ENCODE measurements at regions not wholly inside any gene's neighbourhood (a gene's known extent, or its start where the extent isn't known, plus 50 kb on each side); places are given as distances from the start of the nearest gene placed in this dataset.

GRCh38 chr18:73884868-73885267, 262.8 kb downstream of the FBXO15 start:
- Histone ChIP-seq H3K9me2 (replicated peaks; ENCODE audit: insufficient read depth) (no peaks in the 10 kb centered on the region), H4K20me1 (ENCODE audit: insufficient read depth, poor library complexity, severe bottlenecking) (no peaks in the 10 kb centered on the region), H3K9me3 (ENCODE audit: low read depth) (no peaks in the 10 kb centered on the region), H3K4me2 (no peak overlapping the region), H3K27ac (no peak overlapping the region), H3K79me2 (no peaks in the 10 kb centered on the region), H3K4me3 (no peak overlapping the region), H2AFZ (no peak overlapping the region), H3K4me1 (ENCODE audit: insufficient read depth) (peaks cover 2% of the 10 kb centered on the region), H3K36me3 (replicated peaks; ENCODE audit: insufficient read depth, low read depth) (no peaks in the 10 kb centered on the region), H3K27me3 (no peaks in the 10 kb centered on the region)
- TF ChIP-seq EZH2phosphoT487 (IDR thresholded peaks at IDR 0.05; ENCODE audit: low read depth, severe bottlenecking, unreplicated experiment) (no peak), EZH2 (IDR thresholded peaks at IDR 0.05; ENCODE audit: borderline replicate concordance) (no peak)
- TF ChIP-seq, protein P1, sequence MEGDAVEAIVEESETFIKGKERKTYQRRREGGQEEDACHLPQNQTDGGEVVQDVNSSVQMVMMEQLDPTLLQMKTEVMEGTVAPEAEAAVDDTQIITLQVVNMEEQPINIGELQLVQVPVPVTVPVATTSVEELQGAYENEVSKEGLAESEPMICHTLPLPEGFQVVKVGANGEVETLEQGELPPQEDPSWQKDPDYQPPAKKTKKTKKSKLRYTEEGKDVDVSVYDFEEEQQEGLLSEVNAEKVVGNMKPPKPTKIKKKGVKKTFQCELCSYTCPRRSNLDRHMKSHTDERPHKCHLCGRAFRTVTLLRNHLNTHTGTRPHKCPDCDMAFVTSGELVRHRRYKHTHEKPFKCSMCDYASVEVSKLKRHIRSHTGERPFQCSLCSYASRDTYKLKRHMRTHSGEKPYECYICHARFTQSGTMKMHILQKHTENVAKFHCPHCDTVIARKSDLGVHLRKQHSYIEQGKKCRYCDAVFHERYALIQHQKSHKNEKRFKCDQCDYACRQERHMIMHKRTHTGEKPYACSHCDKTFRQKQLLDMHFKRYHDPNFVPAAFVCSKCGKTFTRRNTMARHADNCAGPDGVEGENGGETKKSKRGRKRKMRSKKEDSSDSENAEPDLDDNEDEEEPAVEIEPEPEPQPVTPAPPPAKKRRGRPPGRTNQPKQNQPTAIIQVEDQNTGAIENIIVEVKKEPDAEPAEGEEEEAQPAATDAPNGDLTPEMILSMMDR (IDR thresholded peaks at IDR 0.05; ENCODE audit: poor library complexity): no peak
- DNase-seq (ENCODE audit: low spot score): no peak
- 94% methylated on average over 3 of the region's 3 CpGs for WGBS (ENCODE audit: low lambda C conversion rate, missing lambda C conversion rate)

DNA sequence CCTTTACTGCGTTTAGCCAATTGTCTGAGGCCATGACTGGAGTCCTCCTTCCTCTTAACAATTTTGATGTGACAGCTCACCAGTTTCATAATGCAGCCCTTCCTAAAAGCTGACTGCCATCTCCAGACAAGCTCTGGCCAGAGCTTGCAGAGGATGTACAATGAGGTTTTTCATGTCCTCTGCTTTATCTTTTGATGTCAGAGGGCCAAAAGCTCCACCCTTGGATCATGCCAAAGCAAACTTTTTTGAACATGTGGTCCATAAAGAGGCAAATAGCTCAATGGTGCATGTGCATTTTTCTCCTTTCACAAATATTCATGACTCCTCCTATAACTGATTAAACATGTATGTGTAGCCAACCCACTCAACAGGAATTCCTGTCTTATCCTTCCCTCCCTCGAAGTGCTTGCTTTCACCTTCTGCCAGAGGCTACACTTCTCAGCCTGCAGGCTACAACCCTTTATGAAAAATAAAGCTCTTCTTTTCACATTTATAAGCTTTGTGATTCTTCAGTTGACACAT, 266.2 kb downstream of the FBXO15 start:
- H3K9me2 ChIP-seq (replicated peaks; ENCODE audit: insufficient read depth): no peaks in the 10 kb centered on the region
- H2AFZ ChIP-seq: no peak overlapping the region
- H3K4me3 ChIP-seq: no peak overlapping the region
- TF ChIP-seq, protein P1 (IDR thresholded peaks at IDR 0.05; ENCODE audit: poor library complexity): no peak
- TF ChIP-seq EZH2phosphoT487 (IDR thresholded peaks at IDR 0.05; ENCODE audit: low read depth, severe bottlenecking, unreplicated experiment): no peak
- no peak for TF ChIP-seq EZH2 (IDR thresholded peaks at IDR 0.05; ENCODE audit: borderline replicate concordance)
- no peaks in the 10 kb centered on the region for H3K36me3 ChIP-seq (replicated peaks; ENCODE audit: insufficient read depth, low read depth)
- no peaks in the 10 kb centered on the region for H4K20me1 ChIP-seq (ENCODE audit: insufficient read depth, poor library complexity, severe bottlenecking)
- WGBS (ENCODE audit: low lambda C conversion rate, missing lambda C conversion rate): 70% methylated on average over 2 of the region's 2 CpGs
- H3K27me3 ChIP-seq: no peaks in the 10 kb centered on the region
- H3K9me3 ChIP-seq (ENCODE audit: low read depth): no peaks in the 10 kb centered on the region
- H3K27ac ChIP-seq: no peak overlapping the region
- no peak for DNase-seq (ENCODE audit: low spot score)
- H3K4me1 ChIP-seq (ENCODE audit: insufficient read depth): peaks cover 2% of the 10 kb centered on the region
- H3K4me2 ChIP-seq: no peak overlapping the region
- H3K79me2 ChIP-seq: no peaks in the 10 kb centered on the region

DNA sequence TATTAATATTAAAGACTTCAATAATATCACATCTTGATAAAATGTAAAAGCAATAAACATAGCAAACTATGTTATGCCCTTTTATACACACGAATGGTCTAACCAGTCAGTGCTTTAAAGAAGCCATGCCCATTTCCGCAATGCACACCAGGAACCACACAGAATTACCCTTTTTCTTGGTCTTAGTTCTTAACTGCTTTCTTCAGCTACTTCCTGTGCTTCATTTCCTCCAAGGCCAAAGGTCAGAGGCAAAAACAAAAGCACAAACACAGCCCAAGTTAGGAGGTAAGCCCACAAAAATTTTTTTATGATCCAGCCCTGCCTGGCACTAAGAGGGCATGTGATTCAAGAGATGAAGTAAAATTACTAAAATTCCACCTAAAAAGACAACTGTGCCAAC, 267.2 kb downstream of the FBXO15 start:
- Histone ChIP-seq H3K27me3 (no peaks in the 10 kb centered on the region), H2AFZ (no peak overlapping the region), H3K9me3 (ENCODE audit: low read depth) (no peaks in the 10 kb centered on the region), H4K20me1 (ENCODE audit: insufficient read depth, poor library complexity, severe bottlenecking) (no peaks in the 10 kb centered on the region), H3K4me2 (no peak overlapping the region), H3K27ac (no peak overlapping the region), H3K4me3 (no peak overlapping the region), H3K9me2 (replicated peaks; ENCODE audit: insufficient read depth) (no peaks in the 10 kb centered on the region), H3K79me2 (no peaks in the 10 kb centered on the region), H3K36me3 (replicated peaks; ENCODE audit: insufficient read depth, low read depth) (no peaks in the 10 kb centered on the region), H3K4me1 (ENCODE audit: insufficient read depth) (peaks cover 2% of the 10 kb centered on the region)
- 82% methylated on average over 2 of the region's 2 CpGs for WGBS (ENCODE audit: low lambda C conversion rate, missing lambda C conversion rate)
- DNase-seq (ENCODE audit: low spot score): no peak
- TF ChIP-seq EZH2 (IDR thresholded peaks at IDR 0.05; ENCODE audit: borderline replicate concordance) (no peak), EZH2phosphoT487 (IDR thresholded peaks at IDR 0.05; ENCODE audit: low read depth, severe bottlenecking, unreplicated experiment) (no peak)
- TF ChIP-seq, protein P1 (IDR thresholded peaks at IDR 0.05; ENCODE audit: poor library complexity): no peak

GRCh38 chr18:73879766-73880165, 267.9 kb downstream of the FBXO15 start:
- Histone ChIP-seq H3K9me3 (ENCODE audit: low read depth) (no peaks in the 10 kb centered on the region), H2AFZ (no peak overlapping the region), H3K4me1 (ENCODE audit: insufficient read depth) (peaks cover 2% of the 10 kb centered on the region), H3K9me2 (replicated peaks; ENCODE audit: insufficient read depth) (no peaks in the 10 kb centered on the region), H3K79me2 (no peaks in the 10 kb centered on the region), H3K4me2 (no peak overlapping the region), H3K4me3 (no peak overlapping the region), H3K36me3 (replicated peaks; ENCODE audit: insufficient read depth, low read depth) (no peaks in the 10 kb centered on the region), H3K27me3 (no peaks in the 10 kb centered on the region), H4K20me1 (ENCODE audit: insufficient read depth, poor library complexity, severe bottlenecking) (no peaks in the 10 kb centered on the region), H3K27ac (peak overlapping the region; percentile 56)
- TF ChIP-seq, protein P1 (IDR thresholded peaks at IDR 0.05; ENCODE audit: poor library complexity): no peak
- TF ChIP-seq EZH2 (IDR thresholded peaks at IDR 0.05; ENCODE audit: borderline replicate concordance) (no peak), EZH2phosphoT487 (IDR thresholded peaks at IDR 0.05; ENCODE audit: low read depth, severe bottlenecking, unreplicated experiment) (no peak)
- no peak for DNase-seq (ENCODE audit: low spot score)
- WGBS (ENCODE audit: low lambda C conversion rate, missing lambda C conversion rate): 58% methylated on average over 2 of the region's 2 CpGs

Measured in hepatocyte (in vitro differentiated cells).